GM21786 (cell line): ENCODE measurements at regions not wholly inside any gene's neighbourhood (a gene's known extent, or its start where the extent isn't known, plus 50 kb on each side); places are given as distances from the start of the nearest gene placed in this dataset.

Source experiments
- ATAC-seq: cut with Tn5 transposase; IDR thresholded peaks from one replicate; pipeline ENCODE4 v1.9.1; 2021; ENCODE audit not compliant: unreplicated experiment

DNA sequence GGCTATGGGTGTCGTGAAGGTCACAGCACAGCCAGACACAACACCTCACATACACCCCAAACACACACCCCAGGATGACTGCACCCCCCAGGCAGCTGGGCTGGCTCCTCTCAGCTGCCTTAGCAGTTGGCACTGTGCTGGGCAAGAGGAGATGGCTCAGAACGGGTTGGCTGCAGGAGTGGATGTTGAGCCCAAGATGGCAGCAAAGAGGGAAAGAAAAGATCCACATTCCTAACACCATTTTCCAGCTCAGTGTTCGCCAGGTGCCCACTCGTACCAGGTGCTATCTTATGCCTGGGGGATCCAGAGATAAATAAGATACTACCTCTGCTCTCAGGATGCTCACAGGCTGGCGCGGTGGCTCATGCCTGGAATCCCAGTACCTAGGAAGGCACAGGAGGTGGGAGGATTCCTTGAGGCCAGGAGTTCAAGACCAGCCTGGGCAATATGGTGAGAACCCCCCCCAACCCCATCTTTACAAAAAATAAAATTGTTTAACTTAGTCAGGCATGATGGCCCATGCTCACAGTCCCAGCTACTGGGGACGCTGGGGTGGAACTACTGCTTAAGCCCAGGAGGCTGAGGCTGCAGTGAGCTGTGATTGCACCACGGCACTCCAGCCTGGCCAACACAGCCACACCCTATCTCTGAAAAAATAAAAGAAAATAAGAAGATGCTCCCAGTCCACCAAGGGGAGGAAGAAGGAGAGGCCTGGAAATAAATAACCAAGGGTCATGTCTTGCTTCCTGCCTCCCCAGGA is 89.7 kb upstream of the ZNF507 start:
- no peak for ATAC-seq

DNA sequence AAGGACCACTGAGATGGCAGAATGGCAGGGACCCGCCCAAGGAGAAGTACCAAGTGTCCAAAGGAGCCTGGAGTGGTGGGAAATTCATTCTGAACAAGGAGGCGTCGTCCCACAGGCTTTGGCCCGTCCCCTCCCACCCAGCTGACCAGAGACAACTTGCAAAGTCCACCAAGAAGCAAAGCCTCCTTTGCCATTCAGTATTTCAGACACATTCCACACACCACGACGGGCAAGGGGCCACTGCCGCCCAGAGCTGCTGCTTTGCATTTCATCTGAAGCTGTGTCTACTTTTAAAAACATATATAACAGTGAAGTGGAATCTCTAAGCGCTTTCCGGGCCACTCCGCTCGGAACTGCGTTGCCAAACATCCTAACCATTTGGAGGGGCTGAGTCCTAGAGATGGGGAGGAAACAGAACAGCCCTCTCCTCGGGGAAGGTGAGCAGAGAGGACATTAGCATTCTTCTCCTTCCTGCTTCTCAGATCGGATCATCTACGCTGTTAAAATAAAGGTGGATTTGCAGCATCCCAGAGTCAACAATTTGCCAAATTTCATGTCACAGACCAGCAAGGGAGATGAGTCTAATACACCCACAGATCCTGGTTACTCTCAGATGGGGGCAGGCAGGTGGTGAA is 89.0 kb upstream of the ZNF507 start:
- no peak for ATAC-seq

DNA sequence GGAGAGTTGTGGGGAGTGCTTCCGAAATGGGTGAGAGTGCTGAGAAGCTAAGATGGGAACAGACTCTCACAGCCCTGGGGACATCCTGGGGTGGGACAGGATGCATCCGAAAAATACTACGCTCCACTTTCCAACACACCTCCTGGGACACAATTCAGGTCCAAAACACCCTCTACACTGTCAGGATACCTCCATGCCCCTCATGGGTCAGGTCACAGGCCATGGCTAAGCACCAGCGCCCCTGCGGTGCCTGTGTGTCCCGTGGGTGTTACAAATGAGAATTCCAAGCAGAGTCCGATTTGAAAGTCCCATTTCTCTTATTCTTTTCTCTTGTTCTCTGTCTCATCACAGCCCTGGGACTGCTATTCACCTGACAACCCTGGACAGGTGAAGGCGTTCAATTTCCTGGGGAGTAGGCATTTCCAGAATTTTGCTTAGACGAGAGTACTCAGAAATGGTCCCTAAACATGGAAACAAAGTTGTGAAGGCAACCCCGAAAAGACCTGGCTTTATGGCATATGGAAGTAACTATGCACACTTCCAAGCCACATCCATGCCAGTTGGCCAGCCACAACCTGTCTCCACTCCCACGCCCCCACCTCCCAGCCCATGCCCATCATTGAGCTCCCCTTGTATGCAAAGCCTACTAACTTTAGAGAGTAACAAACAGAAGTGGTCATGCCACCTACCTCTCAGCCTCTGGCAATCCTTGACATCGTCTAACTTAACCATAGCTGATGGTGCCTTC is 87.9 kb upstream of the ZNF507 start:
- no peak for ATAC-seq

DNA sequence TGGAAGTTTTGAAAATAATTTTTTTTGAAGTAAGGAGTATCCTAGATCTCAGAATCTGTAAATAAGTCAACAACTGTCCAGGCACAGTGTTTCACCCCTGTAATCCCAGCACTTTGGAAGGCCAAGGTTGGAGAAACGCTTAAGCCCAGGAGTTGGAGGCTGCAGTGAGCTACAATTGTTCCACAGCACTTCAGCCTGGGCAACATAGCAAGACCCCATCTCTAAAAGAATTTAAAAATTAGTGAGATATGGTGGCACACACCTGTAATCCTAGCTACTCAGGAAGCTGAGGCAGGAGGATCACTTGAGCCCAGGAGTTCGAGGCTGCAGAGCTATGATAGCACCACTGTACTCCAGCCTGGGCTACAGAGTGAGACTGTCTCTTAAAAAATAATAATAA is 87.2 kb upstream of the ZNF507 start:
- ATAC-seq = no peak

DNA sequence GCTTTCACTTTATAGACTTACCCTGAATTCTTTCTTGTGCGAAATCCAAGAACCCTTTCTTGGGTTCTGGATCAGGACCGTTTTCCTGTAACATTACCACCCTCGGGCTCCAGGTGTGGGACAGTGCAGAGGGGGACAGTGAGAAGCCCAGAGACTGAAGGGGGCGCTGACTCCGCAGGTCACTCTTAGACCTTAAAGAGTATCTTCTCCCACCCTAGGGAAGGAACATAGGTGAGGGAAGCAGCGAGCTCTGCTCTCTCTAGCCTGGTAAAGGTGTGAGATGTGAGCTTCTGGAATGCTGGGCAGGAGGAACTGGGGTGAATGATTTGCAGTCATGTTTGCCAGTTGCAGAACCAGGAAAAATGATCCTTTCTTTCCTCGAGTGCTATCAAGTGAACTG is 80.8 kb upstream of the ZNF507 start:
- ATAC-seq = no peak

DNA sequence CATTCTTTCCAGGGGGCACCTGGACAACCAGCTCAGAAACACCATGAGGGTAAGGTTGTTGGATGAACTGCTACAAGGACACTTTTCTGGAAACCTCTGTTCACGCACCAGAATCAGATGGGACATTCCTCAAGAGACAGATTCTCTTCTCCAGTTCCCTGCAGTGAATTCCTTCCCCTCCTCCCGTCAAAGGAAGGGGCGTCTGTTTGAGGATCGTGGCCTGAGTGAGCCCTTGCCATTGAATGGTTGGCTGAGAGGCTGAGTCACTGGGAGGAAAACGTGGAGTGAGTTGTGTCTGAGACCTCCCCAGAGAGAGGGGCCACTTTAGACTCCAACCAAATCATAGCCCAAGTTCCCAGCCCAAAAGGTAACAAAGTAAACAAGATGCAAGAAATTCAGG is 79.4 kb upstream of the ZNF507 start:
- ATAC-seq = no peak

DNA sequence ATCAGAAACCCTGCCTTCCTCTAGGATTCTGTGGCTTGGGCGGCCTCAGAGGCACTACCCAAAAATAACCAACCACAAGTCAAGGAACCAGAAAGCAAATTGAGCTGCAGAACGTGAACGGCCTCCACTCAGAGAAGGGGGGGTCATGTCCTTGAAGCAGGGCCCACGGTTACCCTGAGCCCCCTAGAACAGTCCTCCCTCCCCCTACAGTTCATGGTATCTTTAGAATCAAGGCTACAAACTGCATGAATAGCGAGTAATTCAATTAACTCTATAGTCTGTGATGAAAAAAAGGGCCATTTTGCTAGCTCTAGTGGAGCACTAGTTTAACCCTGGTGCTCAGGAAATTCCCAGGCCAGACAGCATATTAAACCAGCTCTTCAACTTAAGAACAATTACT is 79.0 kb upstream of the ZNF507 start:
- no peak for ATAC-seq

DNA sequence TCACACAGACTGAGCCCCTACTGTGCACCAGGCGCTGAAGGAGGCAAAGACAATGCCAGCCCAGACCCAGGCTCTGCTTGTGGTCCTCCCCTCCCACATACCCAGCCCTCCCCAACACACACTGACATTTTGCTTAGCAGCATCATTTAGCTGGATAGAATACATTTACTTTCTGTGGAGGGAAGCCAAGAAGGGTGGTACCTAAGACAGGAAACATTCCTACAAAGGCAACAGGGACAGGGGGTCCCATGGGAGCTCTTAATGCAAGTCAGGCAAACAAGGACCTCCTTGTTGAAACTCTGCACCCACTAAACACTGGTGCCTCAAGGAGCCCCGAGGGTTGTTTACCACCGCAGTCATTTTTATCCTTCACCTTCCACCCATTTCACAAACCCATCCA is 77.0 kb upstream of the ZNF507 start:
- ATAC-seq = no peak

DNA sequence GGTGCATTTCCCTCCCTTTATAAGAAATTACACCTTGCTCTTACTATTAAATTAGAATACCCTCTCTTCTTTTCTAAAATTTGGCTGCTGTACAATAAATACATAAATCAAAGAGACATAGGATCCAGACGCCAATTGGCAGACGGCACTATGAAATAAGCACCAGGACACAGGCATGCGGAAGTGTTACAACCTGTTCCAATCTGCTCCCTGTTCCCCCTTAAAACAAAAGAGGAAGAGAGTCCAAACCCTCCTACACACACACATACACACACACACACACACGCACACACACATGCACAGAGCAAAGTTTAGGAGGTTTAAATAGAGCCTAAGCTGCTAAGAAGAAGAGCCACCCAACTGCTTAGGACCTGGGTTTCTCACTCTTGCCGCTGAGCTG is 75.6 kb upstream of the ZNF507 start:
- no peak for ATAC-seq

DNA sequence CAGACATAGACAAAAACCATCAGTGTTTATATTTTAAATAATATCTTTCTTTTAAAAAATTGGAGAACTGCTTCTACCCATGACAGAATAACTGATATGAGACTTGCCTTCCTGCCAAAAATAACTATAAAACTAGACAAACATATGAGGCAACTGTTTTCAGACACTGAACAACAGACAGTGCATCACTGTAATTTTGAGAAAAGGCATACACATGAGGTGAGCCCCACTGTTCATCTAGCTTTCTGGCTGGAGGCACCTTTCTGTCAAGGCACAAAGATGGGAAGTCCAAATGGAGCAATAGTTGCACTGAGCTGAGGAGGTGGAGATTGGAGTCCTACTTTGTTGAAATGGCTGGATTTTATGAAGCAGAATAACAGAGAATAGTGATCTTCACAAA is 71.9 kb upstream of the ZNF507 start:
- ATAC-seq = no peak

DNA sequence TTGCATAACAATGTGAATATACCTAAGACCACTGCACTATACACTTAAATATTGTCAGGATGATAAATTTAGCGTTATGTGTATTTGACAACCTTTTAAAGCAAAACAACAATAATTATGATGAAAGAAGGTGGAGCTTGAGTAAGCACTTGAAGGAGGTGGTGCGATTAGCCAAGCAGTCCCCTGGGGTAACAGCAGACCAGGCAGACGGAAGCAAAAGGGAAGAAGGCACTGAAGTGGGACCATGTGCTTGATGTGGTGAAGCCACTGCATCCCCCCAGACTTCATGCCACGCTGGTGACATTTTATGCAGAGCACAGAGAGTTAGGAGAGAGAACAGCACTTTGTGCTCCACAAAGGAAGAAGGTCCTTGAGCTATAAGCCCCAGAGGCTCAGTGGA is 58.3 kb upstream of the ZNF507 start:
- ATAC-seq = no peak

DNA sequence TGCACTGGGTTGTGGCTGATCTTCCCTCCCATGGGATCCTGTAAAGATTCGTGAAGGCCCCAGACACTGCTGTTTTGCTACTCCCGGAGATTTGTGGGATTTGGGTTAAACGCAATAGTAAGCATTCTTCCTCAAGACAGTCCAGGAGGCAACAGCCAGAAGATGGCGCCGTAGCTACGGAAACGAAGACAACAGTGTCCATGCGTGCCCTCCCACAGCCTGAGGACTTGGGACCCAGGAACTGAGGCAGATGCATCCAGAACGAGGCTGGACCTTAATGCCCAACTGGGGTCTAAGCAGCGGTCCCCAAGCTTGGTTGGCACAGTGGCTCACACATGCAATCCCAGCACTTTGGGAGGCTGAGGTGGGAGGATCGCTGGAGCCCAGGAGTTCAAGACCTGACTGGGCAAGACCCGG is 57.6 kb upstream of the ZNF507 start:
- no peak for ATAC-seq

DNA sequence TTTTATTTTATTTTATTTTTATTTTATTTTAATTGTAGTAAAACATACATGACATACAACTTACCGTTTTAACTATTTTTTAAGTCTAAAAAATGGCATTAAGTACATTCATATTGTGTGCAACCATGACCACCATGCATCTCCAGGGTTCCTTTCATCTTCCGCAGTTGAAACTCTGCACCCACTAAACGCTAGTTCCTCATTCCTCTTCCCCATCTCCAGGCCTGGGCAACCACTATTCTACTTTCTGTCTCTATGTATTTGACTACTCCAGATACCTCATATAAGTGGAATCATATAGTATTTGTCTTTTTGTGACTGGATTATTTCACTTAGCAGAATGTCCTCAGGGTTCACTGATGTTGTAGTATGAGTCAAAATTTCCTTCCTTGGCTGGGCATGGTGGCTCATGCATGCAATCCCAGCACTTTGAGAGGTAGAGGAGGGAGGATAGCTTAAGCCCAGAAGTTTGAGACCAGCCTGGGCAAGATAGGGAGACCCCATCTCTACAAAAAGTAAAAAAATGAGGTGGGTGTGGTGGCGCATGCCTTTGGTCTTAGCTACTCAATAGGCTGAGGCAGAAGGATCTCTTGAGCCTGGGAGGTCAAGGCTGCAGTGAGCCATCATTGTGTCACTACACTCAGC is 55.7 kb upstream of the ZNF507 start:
- ATAC-seq = no peak

DNA sequence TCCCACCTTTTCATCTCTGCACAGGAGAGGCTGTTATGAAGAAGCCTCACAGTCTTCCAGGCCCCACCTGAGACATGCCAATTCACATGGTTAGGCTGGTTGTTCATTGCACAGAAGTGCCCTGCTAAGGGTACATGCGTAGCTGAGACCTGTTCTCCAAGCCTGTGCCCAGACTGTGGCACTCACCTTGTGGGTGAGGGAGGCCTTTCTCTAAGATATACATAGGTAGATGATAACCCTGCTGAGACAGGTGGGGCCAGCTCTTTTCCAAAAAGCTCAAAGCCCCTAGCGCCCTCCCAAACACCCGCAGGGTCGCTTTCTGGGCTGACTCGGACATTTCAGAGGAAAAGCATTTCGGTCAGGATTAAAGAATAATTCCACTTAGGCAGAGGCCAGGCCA is 53.5 kb upstream of the ZNF507 start:
- no peak for ATAC-seq

DNA sequence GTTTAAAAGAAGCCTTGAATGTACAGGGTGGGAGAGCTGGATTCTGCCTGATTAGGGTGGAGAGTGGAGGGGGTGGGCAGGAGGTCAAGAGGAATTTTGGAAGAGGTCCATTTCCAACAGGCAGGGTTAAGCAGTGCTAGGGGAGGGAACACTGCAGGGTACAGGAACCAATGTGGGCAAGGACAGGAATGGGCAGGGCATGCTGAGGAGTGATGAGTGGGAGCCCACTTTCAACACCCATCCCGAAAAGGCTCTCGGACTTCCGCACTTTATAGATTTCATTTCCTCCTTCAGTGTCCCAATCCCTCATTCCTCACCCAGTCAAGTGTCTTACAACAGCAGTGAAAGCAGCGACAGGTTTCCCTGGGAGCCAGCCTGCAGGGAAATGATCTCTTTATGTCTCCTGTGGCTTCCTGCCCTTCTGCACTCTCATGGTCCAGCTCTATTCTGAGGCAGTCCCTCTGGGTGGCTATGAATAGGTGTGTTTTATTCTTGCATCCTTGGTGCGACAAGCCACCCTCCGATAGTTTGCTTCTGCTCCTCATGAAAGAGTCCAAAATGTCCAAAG is 50.5 kb upstream of the ZNF507 start:
- ATAC-seq = no peak
